AG04450 (cell line): ENCODE measurements at regions not wholly inside any gene's neighbourhood (a gene's known extent, or its start where the extent isn't known, plus 50 kb on each side); places are given as distances from the start of the nearest gene placed in this dataset.
"Not testable (repeated sequence)": the region's sequence is repeated elsewhere in the genome, so short reads cannot be mapped to it uniquely, and the experiment has no call there.

Experiments
- CTCF ChIA-PET: fragments of 300-600, 350-600 bp; formaldehyde crosslinking; extraction: SDS; loops from one replicate; lab custom pipeline; 2022; ENCODE audit warnings: antibody characterized with exemption, inconsistent platforms; lab: Charles Lee
- POLR2A ChIA-PET: fragments of 350-600 bp; formaldehyde crosslinking; extraction: SDS; loops from one replicate; lab custom pipeline; 2021; ENCODE audit warnings: antibody characterized with exemption, inconsistent platforms; lab: Yijun Ruan, JAX
- DNase-seq: peaks from one replicate; pipeline ENCODE4 v3.0.0-alpha.2; 2011; ENCODE audit warnings: low read depth, low spot score
- H3K27ac ChIP-seq: one replicate; pipeline ENCODE4 v1.5.1; 2012; ENCODE audit warnings: low read depth, low read length, control low read depth
- H3K27me3 ChIP-seq: one replicate; pipeline ENCODE4 v1.6.0; 2012; ENCODE audit warnings: low read length; ENCODE audit not compliant: control insufficient read depth, insufficient read depth
- H3K4me3 ChIP-seq: 2 replicates; pipeline ENCODE4 v1.5.1; 2011; ENCODE audit warnings: mild to moderate bottlenecking, low read depth, low read length, control low read depth
- H3K9me3 ChIP-seq: 2 replicates; pipeline ENCODE4 v1.5.1; 2012; ENCODE audit warnings: low read length; ENCODE audit not compliant: control insufficient read depth, insufficient read depth
- TF ChIP-seq, protein P1 (sequence below): IDR thresholded peaks from 2 replicates; pipeline ENCODE4 v1.5.1; 2011; ENCODE audit warnings: low read depth, low read length, control low read depth, inconsistent platforms

DNA sequence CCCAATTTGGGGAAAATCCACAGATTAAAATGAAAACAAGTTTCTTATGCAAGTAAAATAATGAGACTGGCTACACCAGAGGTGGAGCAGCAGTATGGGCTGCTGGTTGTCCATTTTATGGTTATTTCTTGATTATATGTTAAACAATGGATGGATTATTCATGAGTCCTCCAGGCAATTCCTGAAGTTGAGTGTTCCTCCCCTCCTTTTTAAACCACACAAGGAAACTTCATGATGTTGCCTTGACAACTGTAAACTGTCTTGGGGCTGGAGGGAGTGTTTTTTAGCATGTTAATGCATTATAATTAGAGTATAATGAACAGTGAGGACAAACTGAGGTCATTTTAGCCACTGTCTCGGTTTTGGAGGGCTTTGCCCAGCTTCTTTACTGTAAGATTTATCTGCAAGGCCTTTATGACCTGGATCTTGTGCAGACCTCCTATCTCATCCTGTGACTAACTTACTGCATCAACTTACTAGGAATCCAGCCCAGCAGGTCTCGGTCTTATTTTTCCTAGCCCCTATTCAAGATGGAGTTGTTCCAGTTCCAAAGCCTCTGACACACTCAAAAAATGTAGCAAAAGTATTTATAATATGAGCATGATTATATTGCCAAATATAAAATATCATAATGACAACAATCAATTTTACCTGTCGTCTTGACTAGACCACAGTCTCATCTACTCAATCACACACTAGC is 534.0 kb downstream of the TMEM121 start:
- CTCF ChIA-PET = no interaction called here
- no peak overlapping the region for H3K27ac ChIP-seq
- TF ChIP-seq, protein P1, sequence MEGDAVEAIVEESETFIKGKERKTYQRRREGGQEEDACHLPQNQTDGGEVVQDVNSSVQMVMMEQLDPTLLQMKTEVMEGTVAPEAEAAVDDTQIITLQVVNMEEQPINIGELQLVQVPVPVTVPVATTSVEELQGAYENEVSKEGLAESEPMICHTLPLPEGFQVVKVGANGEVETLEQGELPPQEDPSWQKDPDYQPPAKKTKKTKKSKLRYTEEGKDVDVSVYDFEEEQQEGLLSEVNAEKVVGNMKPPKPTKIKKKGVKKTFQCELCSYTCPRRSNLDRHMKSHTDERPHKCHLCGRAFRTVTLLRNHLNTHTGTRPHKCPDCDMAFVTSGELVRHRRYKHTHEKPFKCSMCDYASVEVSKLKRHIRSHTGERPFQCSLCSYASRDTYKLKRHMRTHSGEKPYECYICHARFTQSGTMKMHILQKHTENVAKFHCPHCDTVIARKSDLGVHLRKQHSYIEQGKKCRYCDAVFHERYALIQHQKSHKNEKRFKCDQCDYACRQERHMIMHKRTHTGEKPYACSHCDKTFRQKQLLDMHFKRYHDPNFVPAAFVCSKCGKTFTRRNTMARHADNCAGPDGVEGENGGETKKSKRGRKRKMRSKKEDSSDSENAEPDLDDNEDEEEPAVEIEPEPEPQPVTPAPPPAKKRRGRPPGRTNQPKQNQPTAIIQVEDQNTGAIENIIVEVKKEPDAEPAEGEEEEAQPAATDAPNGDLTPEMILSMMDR = no peak
- DNase-seq = no peak
- no peaks in the 10 kb centered on the region for H3K27me3 ChIP-seq
- H3K4me3 ChIP-seq = no peak overlapping the region
- POLR2A ChIA-PET = no interaction called here
- peaks cover 24% of the 10 kb centered on the region for H3K9me3 ChIP-seq

DNA sequence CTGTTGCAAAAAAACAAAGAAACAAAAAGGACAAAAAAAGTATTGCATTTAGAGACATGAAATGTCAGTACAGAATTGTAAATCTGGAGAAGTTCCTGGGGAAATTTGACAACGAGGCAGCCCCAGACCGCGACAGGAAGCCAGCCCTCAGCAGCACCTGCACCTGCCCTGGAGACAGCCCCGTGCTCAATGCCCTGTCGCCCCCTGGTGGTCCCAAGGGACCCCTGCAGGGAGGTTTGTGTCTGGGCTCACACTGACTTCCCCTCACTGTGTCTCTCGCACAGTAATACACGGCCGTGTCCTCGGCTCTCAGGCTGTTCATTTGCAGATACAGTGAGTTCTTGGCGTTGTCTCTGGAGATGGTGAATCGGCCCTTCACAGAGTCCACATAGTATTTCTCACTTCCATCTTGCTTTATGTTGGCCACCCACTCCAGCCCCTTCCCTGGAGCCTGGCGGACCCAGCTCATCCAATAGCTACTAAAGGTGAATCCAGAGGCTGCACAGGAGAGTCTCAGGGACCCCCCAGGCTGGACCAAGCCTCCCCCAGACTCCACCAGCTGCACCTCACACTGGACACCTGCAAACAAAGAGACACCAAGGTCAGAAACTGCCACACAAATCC is 535.6 kb downstream of the TMEM121 start:
- H3K4me3 ChIP-seq, DNase-seq, H3K27ac ChIP-seq, POLR2A ChIA-PET, CTCF ChIA-PET, H3K27me3 ChIP-seq: not testable (repeated sequence)
- H3K9me3 ChIP-seq = peaks cover 18% of the 10 kb centered on the region

DNA sequence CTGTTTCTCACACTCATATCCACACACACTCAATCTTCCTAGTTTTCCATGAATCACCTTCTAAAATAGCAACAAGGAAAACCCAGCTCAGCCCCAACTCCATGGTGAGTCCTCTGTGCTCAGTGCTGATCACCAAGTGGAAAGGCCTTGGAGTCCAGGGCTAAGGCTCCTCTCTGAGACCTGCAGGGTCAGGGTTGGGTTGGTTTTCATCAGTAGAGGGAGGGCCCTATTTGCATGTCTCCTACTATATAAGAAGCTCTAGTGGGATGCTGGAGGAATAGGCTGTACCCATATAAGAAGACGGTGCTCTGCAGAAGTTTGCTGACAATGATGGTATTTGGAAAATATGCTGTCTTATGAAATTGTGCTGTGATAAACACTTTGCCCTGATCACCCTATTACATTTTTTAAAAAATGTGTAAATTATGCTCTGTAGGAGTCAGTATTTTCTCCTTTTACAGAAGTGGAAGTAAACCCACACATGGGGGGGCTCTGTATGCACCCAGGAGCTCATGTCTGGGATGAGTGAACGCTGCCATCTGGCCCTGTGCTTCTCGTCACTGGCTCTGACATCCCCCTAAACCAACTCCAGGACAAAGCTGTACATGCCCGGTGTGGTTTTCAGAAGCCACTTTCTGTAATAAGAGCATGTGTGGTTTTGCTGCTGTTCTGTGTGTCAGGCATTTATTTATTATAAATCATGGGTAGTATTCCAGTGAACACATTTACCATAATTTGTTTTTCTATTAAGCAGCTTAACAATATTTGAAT is 536.3 kb downstream of the TMEM121 start:
- Histone ChIP-seq H3K4me3 (no peak overlapping the region), H3K9me3 (peaks cover 18% of the 10 kb centered on the region), H3K27me3 (no peaks in the 10 kb centered on the region), H3K27ac (no peak overlapping the region)
- CTCF ChIA-PET = no interaction called here
- POLR2A ChIA-PET = no interaction called here
- TF ChIP-seq, protein P1 = no peak
- DNase-seq = no peak

DNA sequence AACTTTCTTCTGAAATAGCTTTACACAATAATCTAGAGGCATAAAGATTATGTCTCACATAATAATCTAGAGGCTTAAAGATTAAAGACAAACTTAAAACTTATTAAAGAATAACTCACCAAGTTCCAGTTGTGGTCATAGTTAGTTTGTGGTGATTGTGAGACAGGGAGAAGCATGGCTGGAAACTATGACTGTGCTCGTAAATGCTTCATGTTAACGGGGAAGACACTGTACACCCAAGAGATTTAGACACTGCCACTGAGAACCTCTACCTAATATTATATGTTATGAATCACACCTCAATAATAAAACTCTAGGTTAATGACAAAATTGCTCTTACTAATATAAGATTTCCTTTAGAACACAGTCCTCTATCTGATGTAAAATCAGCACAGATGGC is 541.6 kb downstream of the TMEM121 start:
- POLR2A ChIA-PET = no interaction called here
- H3K9me3 ChIP-seq = peaks cover 2% of the 10 kb centered on the region
- H3K27ac ChIP-seq = no peak overlapping the region
- H3K4me3 ChIP-seq = no peak overlapping the region
- TF ChIP-seq, protein P1 = no peak
- no peak for DNase-seq
- H3K27me3 ChIP-seq = no peaks in the 10 kb centered on the region
- CTCF ChIA-PET = no interaction called here

DNA sequence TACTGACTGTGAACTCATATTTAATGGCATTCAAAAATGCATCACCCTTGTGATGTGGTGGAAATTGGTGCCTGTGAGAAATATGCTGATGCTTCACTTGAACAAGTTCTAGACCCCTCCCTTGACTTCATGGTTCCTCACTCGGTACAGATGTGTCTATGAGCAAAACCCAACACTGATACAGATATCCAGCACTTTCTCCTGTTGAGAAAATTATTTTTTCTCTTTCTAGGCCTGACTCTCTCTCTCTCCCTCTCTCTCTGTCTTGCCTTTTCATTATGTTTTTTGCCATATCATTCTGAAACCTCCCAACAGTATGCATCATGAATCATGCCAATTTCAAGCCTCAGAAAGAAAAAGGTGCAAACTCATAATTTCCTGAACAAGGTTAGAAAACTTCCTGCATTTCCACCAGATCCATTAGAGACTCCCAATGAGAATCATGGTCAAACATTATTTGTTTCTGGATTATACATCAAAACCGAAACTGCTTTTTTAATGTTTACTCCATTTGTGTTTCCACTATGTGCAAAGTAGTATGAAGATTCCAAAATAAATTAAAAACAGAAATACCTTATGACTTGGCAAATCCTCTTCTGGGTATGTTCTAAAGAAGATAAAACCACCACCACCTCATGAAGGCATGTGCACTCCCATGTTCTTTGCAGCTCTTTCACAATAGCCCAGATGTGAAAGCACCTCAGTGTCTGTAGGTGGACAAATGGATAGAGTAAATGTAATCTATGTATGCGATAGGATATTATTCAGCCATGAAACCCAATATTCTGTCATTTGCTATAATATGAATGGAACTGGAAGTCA is 543.6 kb downstream of the TMEM121 start:
- no peak for DNase-seq
- no peak overlapping the region for H3K4me3 ChIP-seq
- TF ChIP-seq, protein P1 = no peak
- H3K27me3 ChIP-seq = no peaks in the 10 kb centered on the region
- H3K27ac ChIP-seq = no peak overlapping the region
- ChIA-PET POLR2A (no interaction called here), CTCF (no interaction called here)
- H3K9me3 ChIP-seq = peaks cover 7% of the 10 kb centered on the region
